ENCODE measurements at regions not wholly inside any gene's neighbourhood (a gene's known extent, or its start where the extent isn't known, plus 50 kb on each side); places are given as distances from the start of the nearest gene placed in this dataset.
"Not testable (repeated sequence)": the region's sequence is repeated elsewhere in the genome, so short reads cannot be mapped to it uniquely, and the experiment has no call there.

DNA sequence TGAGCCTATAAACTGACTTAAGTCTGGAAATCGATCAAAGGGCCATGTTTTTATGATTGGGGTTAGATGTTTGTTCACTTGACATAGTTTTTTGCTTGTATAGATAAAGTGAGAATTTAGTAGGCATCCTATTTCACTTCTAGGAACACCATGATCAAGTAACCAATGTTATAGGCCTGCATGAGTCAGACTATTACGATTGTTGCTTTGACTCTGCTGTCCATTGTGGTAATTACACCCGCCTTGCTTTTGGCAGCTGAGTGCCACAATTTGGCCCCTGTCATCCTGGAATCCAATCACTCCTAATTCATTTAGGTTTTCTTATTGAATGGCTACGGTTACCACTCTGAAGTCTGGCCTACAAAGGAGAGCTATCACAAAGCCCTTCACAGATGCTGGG is 67.8 kb upstream of the IL33 start:
- Histone ChIP-seq H3K9me3 (no peaks in the 10 kb centered on the region), H3K4me3 (no peak overlapping the region), H3K27me3 (no peaks in the 10 kb centered on the region), H3K27ac (no peak overlapping the region), H3K4me1 (no peaks in the 10 kb centered on the region), H3K36me3 (no peaks in the 10 kb centered on the region)
- 89 to 90% methylated on average over 4 of the region's 4 CpGs for WGBS, 2 donors
- DNase-seq (ENCODE audit: low spot score in 2 of 2) = no peak
- TF ChIP-seq, protein P1, sequence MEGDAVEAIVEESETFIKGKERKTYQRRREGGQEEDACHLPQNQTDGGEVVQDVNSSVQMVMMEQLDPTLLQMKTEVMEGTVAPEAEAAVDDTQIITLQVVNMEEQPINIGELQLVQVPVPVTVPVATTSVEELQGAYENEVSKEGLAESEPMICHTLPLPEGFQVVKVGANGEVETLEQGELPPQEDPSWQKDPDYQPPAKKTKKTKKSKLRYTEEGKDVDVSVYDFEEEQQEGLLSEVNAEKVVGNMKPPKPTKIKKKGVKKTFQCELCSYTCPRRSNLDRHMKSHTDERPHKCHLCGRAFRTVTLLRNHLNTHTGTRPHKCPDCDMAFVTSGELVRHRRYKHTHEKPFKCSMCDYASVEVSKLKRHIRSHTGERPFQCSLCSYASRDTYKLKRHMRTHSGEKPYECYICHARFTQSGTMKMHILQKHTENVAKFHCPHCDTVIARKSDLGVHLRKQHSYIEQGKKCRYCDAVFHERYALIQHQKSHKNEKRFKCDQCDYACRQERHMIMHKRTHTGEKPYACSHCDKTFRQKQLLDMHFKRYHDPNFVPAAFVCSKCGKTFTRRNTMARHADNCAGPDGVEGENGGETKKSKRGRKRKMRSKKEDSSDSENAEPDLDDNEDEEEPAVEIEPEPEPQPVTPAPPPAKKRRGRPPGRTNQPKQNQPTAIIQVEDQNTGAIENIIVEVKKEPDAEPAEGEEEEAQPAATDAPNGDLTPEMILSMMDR (IDR thresholded peaks at IDR 0.05) = no peak
- TF ChIP-seq EP300 (IDR thresholded peaks at IDR 0.05) = no peak
- TF ChIP-seq POLR2A (IDR thresholded peaks at IDR 0.05) = no peak

DNA sequence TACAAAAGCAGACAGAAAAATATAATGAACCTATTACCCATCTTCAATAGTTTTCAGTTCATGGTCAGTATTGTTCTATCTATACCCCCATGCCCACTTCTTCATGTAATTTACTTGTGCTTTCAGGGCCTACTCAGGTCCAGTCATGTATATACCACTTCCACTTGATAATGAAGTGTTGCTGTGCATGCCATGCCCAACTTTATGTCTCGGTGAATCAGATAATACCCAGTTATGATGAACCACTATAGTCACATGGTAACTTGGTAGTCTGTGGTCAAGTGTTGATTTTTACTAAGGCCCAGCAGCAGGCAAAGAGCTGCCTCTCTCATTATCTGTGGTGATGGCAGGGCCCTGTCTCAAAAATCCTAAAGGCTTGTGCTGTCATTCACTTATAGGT is 70.7 kb upstream of the IL33 start:
- 76 to 88% methylated on average over 1 of the region's 1 CpG for WGBS, 2 donors
- TF ChIP-seq POLR2A (IDR thresholded peaks at IDR 0.05) (no peak), EP300 (IDR thresholded peaks at IDR 0.05) (no peak)
- TF ChIP-seq, protein P1 (IDR thresholded peaks at IDR 0.05) = no peak
- Histone ChIP-seq H3K4me1 (no peaks in the 10 kb centered on the region), H3K27ac (no peak overlapping the region), H3K27me3 (no peaks in the 10 kb centered on the region), H3K9me3 (no peaks in the 10 kb centered on the region), H3K36me3 (no peaks in the 10 kb centered on the region), H3K4me3 (no peak overlapping the region)
- DNase-seq (ENCODE audit: low spot score in 2 of 2) = no peak

DNA sequence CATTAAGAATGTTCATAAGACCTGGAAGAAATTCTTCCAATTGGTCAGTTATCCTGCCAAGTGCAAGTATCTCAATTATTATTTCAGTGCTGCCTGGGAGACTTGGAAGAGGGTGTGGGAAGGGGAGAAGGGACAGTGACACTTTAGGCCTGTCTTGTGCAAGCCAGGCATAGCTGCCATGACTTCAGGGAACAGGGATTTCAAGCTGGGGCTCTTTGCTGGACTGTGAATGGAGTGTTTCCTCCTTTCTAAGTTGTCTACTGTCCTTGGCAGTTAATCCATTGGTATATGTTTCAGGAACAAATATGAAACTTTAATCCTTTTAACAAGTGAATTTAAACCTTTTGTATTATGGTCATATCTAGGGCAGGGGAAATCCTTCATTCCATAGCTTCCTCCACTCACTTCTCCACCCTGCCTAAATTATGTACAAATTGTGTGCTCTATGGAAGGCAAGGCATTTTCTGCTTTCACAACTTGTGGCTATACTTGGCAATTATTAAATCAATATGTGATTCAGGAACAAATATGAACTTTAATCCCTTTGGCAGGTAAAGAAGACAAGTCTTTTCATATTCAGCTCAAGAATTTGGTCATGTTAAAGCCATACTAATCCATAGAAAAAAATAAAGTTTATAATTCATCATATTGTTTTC is 72.7 kb upstream of the IL33 start:
- H3K27ac ChIP-seq = no peak overlapping the region
- H3K4me3 ChIP-seq = no peak overlapping the region
- H3K27me3 ChIP-seq = no peaks in the 10 kb centered on the region
- DNase-seq (ENCODE audit: low spot score in 2 of 2) = no peak
- TF ChIP-seq, protein P1 (IDR thresholded peaks at IDR 0.05) = no peak
- TF ChIP-seq EP300 (IDR thresholded peaks at IDR 0.05) (no peak), POLR2A (IDR thresholded peaks at IDR 0.05) (no peak)
- no peaks in the 10 kb centered on the region for H3K4me1 ChIP-seq
- H3K9me3 ChIP-seq = no peaks in the 10 kb centered on the region
- no peaks in the 10 kb centered on the region for H3K36me3 ChIP-seq

DNA sequence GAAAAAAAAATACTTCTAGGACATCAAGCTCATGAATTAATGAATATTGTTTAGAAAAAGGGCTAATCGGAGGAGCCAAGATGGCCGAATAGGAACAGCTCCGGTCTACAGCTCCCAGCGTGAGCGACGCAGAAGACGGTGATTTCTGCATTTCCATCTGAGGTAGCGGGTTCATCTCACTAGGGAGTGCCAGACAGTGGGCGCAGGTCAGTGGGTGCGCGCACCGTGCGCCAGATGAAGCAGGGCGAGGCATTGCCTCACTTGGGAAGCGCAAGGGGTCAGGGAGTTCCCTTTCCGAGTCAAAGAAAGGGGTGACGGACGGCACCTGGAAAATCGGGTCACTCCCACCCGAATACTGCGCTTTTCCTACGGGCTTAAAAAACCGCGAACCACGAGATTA is 79.8 kb upstream of the IL33 start:
- not testable (repeated sequence) for H3K27me3 ChIP-seq; H3K9me3 ChIP-seq; H3K4me1 ChIP-seq; DNase-seq (ENCODE audit: low spot score in 2 of 2); H3K36me3 ChIP-seq; H3K4me3 ChIP-seq; H3K27ac ChIP-seq
- 82 to 93% methylated on average over 20 to 22 of the region's 25 CpGs for WGBS, 2 donors

DNA sequence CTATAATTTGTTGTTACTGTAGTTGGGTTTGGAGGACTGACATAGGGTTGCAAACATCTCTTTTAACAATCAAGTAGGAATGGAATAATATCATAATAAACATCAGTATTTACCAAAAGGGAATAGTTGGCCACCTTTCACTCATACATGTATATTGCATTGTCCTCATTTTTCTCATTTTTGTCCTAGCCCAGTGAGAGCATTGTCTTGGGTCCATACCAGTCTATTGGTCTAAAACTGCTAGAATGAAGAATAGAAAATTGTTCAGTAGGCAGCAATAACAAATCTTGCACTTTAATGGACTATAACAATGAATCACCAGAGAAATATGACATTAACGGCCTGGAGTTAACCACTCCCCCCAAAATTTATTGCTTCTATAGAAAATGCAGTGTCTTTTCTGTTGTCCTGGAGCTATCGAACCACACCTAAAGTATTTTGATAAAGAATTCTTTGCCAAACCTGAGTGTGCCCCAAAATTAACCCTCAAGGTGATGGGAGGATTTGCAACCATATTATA is 80.9 kb upstream of the IL33 start:
- 27 to 30% methylated on average over 2 of the region's 2 CpGs for WGBS, 2 donors
- Histone ChIP-seq H3K36me3 (no peaks in the 10 kb centered on the region), H3K4me1 (no peaks in the 10 kb centered on the region), H3K4me3 (no peak overlapping the region), H3K27me3 (no peaks in the 10 kb centered on the region), H3K9me3 (no peaks in the 10 kb centered on the region), H3K27ac (no peak overlapping the region)
- TF ChIP-seq POLR2A (IDR thresholded peaks at IDR 0.05) (no peak), EP300 (IDR thresholded peaks at IDR 0.05) (no peak)
- TF ChIP-seq, protein P1 (IDR thresholded peaks at IDR 0.05) = no peak
- no peak for DNase-seq (ENCODE audit: low spot score in 2 of 2)
